GM06990 (cell line): ENCODE measurements at regions not wholly inside any gene's neighbourhood (a gene's known extent, or its start where the extent isn't known, plus 50 kb on each side); places are given as distances from the start of the nearest gene placed in this dataset.
"Not testable (repeated sequence)": the region's sequence is repeated elsewhere in the genome, so short reads cannot be mapped to it uniquely, and the experiment has no call there.

ENCODE experiments used
- DNase-seq: peaks from one replicate; pipeline ENCODE4 v3.0.0-alpha.2; 2011; ENCODE audit not compliant: insufficient read length; ENCODE audit errors: extremely low read depth
- H3K27me3 ChIP-seq: replicated peaks from 2 replicates; pipeline ENCODE4 v1.6.0; 2011; ENCODE audit warnings: low read length; ENCODE audit not compliant: control insufficient read depth, insufficient read depth
- H3K36me3 ChIP-seq: 2 replicates; pipeline ENCODE4 v1.5.1; 2011; ENCODE audit warnings: low read length; ENCODE audit not compliant: control insufficient read depth, insufficient read depth
- H3K4me3 ChIP-seq: replicated peaks from 2 replicates; pipeline ENCODE4 v1.5.1; 2011; ENCODE audit warnings: low read depth, mild to moderate bottlenecking, control low read depth, low read length
- CTCF ChIP-seq: IDR thresholded peaks from 2 replicates; pipeline ENCODE4 v1.5.1; 2011; ENCODE audit warnings: low read length, control low read depth, mild to moderate bottlenecking, inconsistent platforms; ENCODE audit not compliant: insufficient read depth, poor library complexity, severe bottlenecking

DNA sequence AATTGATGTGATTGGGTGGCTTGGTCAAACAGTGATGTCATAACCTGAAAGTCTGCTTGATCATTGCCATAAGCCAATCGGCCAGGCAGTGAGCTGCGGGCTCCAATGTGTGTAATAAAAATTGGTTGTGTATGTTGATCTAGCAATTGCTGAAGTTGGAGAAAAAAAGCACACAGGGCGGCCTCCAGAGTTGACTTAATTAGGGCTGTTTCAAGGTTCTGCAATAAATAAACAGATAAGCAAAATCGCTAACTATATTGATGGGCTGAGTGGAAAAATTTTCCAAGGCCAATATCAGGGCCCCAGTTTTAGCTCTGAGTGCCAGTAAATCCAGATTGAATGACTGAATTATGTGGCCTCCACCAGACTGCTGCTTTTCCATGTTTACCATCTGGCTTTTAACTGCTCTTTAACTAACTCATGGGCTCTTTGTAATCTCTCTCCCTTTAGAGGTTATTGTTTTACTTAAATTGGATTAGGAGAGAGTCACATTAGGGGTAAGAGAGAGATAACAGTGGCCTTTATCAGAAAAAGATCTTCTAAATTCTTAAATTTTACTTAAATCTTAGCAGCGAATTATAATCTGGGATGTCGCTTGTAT is 160.6 kb upstream of the WDFY3 start:
- Histone ChIP-seq H3K36me3 (no peaks in the 10 kb centered on the region), H3K27me3 (no peaks in the 10 kb centered on the region), H3K4me3 (no peak overlapping the region)
- no peak for DNase-seq
- no peak for TF ChIP-seq CTCF

DNA sequence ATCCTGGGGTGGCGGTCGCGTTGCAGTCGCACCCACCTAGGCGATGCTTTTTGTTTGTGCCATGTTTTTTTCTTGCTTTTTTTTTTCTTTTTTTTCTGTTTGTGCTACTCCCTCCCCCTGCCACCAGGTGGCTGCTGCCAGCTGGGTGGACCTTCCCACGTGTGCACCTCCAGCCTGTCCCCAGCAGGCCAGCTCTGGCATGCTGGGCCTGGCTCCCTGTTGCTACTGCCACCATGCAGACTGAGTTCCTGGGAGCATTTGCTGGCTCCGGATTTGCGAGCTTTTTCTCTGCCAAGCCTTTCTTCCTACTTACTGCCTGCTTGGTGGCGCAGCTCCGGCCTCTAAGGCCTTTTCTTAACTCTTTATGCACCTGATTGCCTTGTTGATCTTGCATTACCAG is 161.2 kb upstream of the WDFY3 start:
- no peaks in the 10 kb centered on the region for H3K27me3 ChIP-seq

DNA sequence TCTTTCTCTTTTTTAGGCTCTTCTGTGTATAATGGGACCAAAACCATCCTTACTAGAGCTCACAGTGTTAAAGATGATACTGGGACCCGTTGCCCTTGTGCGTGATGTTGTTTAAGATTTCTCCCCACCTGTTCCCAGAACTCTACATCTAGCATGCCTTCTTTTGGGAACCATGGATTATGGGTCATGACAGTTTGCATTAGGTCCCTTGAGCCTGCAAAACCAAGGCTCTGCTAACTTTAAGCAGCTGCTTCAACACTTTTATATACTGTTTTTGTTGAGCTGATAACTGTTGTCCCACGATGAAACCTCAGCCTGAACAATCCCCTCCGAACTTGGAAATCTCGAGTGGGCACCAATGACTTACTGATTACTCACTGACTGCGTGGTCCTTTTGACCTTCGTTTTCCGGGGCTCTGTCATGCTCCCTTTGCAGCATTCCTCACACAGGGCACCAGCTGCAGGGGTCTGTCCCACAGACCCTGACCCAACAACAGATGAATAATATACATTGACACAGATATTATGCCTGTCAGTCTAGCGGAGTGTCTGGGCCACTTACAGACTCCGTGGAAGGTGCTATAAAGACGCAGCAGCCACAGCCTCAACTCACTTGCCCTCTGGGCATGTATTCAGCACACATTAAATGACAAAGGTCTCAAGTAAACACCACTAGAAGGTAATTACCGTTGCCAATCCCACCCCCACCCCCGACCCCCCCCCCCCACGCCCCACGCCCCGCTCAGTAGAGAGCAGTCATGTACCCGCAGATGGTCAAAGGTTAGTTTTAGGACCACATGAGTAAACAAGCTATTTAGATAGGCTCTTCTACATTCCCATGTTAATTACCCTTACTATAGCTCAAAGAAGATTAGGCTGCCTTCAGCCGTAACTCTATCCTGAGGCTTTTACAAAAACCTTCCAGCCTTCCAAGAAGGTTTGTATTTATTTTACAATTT is 162.0 kb upstream of the WDFY3 start:
- Histone ChIP-seq H3K4me3 (no peak overlapping the region), H3K36me3 (no peaks in the 10 kb centered on the region), H3K27me3 (no peaks in the 10 kb centered on the region; the same call in 1 of the 2 replicates)
- no peak for TF ChIP-seq CTCF
- DNase-seq = no peak

More for the DNA sequence above, 161.2 kb upstream of the WDFY3 start:
- Histone ChIP-seq H3K4me3 (no peak overlapping the region), H3K36me3 (no peaks in the 10 kb centered on the region)
- peak; percentile 65 for TF ChIP-seq CTCF
- DNase-seq = peak; percentile 18

- H3K36me3 ChIP-seq, DNase-seq, H3K27me3 ChIP-seq, H3K4me3 ChIP-seq: not testable (repeated sequence)
Observed at GRCh38 chr4:85129354-85130125, 163.1 kb upstream of the WDFY3 start.

DNA sequence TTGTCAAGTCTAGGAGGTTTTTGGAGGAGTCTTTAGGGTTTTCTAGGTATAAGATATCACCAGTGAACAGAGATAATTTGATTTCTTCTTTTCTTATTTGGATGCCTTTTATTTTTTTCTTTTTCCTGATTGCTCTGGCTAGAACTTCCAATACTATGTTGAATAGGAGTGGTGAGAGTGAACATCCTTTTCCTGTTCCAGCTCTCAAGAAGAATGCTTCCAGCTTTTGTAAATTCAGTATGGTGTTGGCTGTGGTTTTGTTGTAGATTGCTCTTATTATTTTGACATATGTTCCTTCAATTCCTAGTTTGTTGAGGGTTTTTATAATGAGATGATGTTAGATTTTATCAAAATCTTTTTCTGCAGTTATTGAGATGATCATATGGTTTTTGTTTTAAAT is 165.6 kb upstream of the WDFY3 start:
- TF ChIP-seq CTCF = no peak
- H3K27me3 ChIP-seq = no peaks in the 10 kb centered on the region; the same call in 1 of the 2 replicates

More for the DNA sequence above, 165.6 kb upstream of the WDFY3 start:
- no peak overlapping the region for H3K4me3 ChIP-seq
- no peaks in the 10 kb centered on the region for H3K36me3 ChIP-seq
- DNase-seq = no peak
